K562 (cell line): ENCODE measurements at regions not wholly inside any gene's neighbourhood (a gene's known extent, or its start where the extent isn't known, plus 50 kb on each side); places are given as distances from the start of the nearest gene placed in this dataset.

Experiments
- ATAC-seq: fragments of 200-7000 bp; cut with Tn5 transposase; 3 replicates; pipeline ENCODE4 v1.9.1; 2020; ENCODE audit warnings: moderate library complexity
- BruUV-seq: library from RNA; stranded (reverse); fragments of 400-500 nt; replicated peaks from 2 replicates; lab custom pipeline; 2021; lab: Mats Ljungman, UMichigan
- CTCF ChIA-PET: fragments of 300-600 bp; formaldehyde crosslinking; extraction: SDS; loops from one replicate; lab custom pipeline; 2021; ENCODE audit warnings: low intra/inter-chr PET ratio; lab: Yijun Ruan, JAX
- POLR2A ChIA-PET: fragments of 300-600, 350-650 bp; sonication (Branson Sonifier 250); formaldehyde crosslinking; extraction: SDS; loops from one replicate; lab custom pipeline; 2021; ENCODE audit warnings: antibody characterized with exemption, inconsistent platforms; lab: Yijun Ruan, JAX
- DNase-seq, 4 experiments: peaks; one replicate each; pipeline versions ENCODE4 v3.0.0 to v3.0.0-alpha.2; 2011 to 2018; ENCODE audit warnings: low spot score in 3 of 4, mixed read lengths in 3 of 4; ENCODE audit errors: extremely low read depth in 1 of 4
- FAIRE-seq: peaks from 2 replicates; lab custom pipeline; 2011; peaks lifted over from hg19 to GRCh38; lab: Jason Lieb, UNC
- H2AFZ ChIP-seq: 2 replicates; pipeline ENCODE4 v1.6.0; 2011; ENCODE audit warnings: low read depth, low read length, control low read depth, inconsistent platforms
- H3K27ac ChIP-seq: fragments of 200-600 bp; 3 replicates; pipeline ENCODE4 v1.8.0; 2011; ENCODE audit warnings: low read depth, mild to moderate bottlenecking, control low read depth, inconsistent platforms, low read length, moderate library complexity, mixed read lengths; ENCODE audit errors: extremely low read depth
- H3K27me3 ChIP-seq, 2 experiments: fragments of 300-600 bp in 1 of 2; 2 replicates in 1 of 2; 3 replicates in 1 of 2; pipeline versions ENCODE4 v1.6.0 to v1.8.0; 2011; ENCODE audit warnings: inconsistent platforms in 2 of 2, low read length in 2 of 2, mild to moderate bottlenecking in 1 of 2, mixed read lengths in 1 of 2, moderate library complexity in 1 of 2; ENCODE audit not compliant: control insufficient read depth in 2 of 2, insufficient read depth in 2 of 2
- H3K36me3 ChIP-seq: fragments of 300-600 bp; 3 replicates; pipeline ENCODE4 v1.8.0; 2011; ENCODE audit warnings: mild to moderate bottlenecking, low read length, inconsistent platforms; ENCODE audit not compliant: control insufficient read depth, insufficient read depth
- H3K4me1 ChIP-seq, 2 experiments: fragments of 200-600 bp in 1 of 2; replicated peaks in 1 of 2; 2 replicates in 1 of 2; 3 replicates in 1 of 2; pipeline versions ENCODE4 v1.5.1 to v1.8.0; 2011; ENCODE audit warnings: inconsistent platforms in 2 of 2, low read length in 2 of 2, mild to moderate bottlenecking in 1 of 2, mixed read lengths in 1 of 2, moderate library complexity in 1 of 2; ENCODE audit not compliant: control insufficient read depth in 2 of 2, insufficient read depth in 2 of 2
- H3K4me2 ChIP-seq: 2 replicates; pipeline ENCODE4 v1.6.1; 2011; ENCODE audit warnings: low read length, control low read depth, inconsistent platforms, mixed read lengths; ENCODE audit not compliant: insufficient read depth
- H3K4me3 ChIP-seq: fragments of 200-600 bp; sonication (generic), shearing (Covaris generic); 2 replicates; pipeline ENCODE4 v1.5.1; 2016; ENCODE audit warnings: control low read depth, inconsistent platforms
- H3K79me2 ChIP-seq: fragments of 200-600 bp; 3 replicates; pipeline ENCODE4 v1.8.0; 2011; ENCODE audit warnings: low read length, inconsistent platforms; ENCODE audit not compliant: control insufficient read depth, insufficient read depth
- H3K9ac ChIP-seq, 2 experiments: 2 replicates each; pipeline versions ENCODE4 v1.6.0 to v1.6.1; 2011; ENCODE audit warnings: low read depth in 2 of 2, low read length in 2 of 2, control low read depth in 1 of 2, inconsistent platforms in 1 of 2, mild to moderate bottlenecking in 1 of 2, mixed read lengths in 1 of 2; ENCODE audit not compliant: insufficient read depth in 1 of 2
- H3K9me1 ChIP-seq: one replicate; pipeline ENCODE4 v1.6.0; 2011; ENCODE audit warnings: inconsistent platforms, mild to moderate bottlenecking, low read length, moderate library complexity; ENCODE audit not compliant: control insufficient read depth, insufficient read depth
- H3K9me3 ChIP-seq: replicated peaks from 2 replicates; pipeline ENCODE4 v1.5.1; 2011; ENCODE audit warnings: low read depth, low read length, inconsistent platforms; ENCODE audit not compliant: control insufficient read depth, insufficient read depth
- H4K20me1 ChIP-seq: replicated peaks from 2 replicates; pipeline ENCODE4 v1.6.1; 2011; ENCODE audit warnings: low read length, inconsistent platforms, mixed read lengths; ENCODE audit not compliant: control insufficient read depth, insufficient read depth
- CREB1 ChIP-seq, 2 experiments: sonication (generic) in 1 of 2; formaldehyde crosslinking in 1 of 2; IDR thresholded peaks; 2 replicates each; pipeline versions ENCODE4 v1.6.1 to v1.8.0; 2012 to 2022; ENCODE audit warnings: inconsistent platforms in 1 of 2, mild to moderate bottlenecking in 1 of 2, missing genetic modification reagents in 1 of 2, moderate library complexity in 1 of 2
- MAFG ChIP-seq: fragments of 450-650 bp; conservative IDR thresholded peaks from 2 replicates; pipeline ENCODE4 v1.6.1; 2016; ENCODE audit warnings: missing genetic modification characterization, missing compliant biosample characterization
- RBM39 ChIP-seq: fragments of 200-400 bp; formaldehyde crosslinking; optimal IDR thresholded peaks from 2 replicates; pipeline ENCODE3; 2018; ENCODE audit warnings: low read depth, low read length
- ZBTB7A ChIP-seq: IDR thresholded peaks from 2 replicates; pipeline ENCODE4 v1.6.1; 2011; ENCODE audit warnings: low read depth, mild to moderate bottlenecking, low read length, moderate library complexity, borderline replicate concordance; ENCODE audit not compliant: control insufficient read depth
- ZFPM2 ChIP-seq: fragments of 250-450 bp; sonication (Bioruptor Pico); IDR thresholded peaks from 2 replicates; pipeline ENCODE4 v1.5.1; 2022; ENCODE audit warnings: mild to moderate bottlenecking
- ZNF134 ChIP-seq: fragments of 250-450 bp; sonication (Bioruptor Pico); conservative IDR thresholded peaks from 2 replicates; pipeline ENCODE4 v1.4.0; 2020
- WGBS: fragments of 100-300 bp; shearing (Covaris generic); methylation state at CpG from one replicate; pipeline ENCODE4 v1.1.6; 2016; ENCODE audit warnings: low coverage, mixed read lengths; ENCODE audit not compliant: insufficient coverage; ENCODE audit errors: missing lambda C conversion rate; 5-methylcytosine and 5-hydroxymethylcytosine counted together
- in situ Hi-C: fragments of 300-500 bp; cut with MboI; formaldehyde crosslinking; loops from 4 replicates; pipeline ENCODE4 v1.15.0; 2018; ENCODE audit warnings: inconsistent platforms, mixed read lengths
- intact Hi-C: fragments of 100-400 bp; cut with micrococcal nuclease; formaldehyde crosslinking; loops from 2 replicates; pipeline ENCODE4 v1.14.2; 2022
- TF ChIP-seq, protein P1 (sequence below): IDR thresholded peaks from 2 replicates; pipeline ENCODE4 v1.6.1; 2011; ENCODE audit not compliant: insufficient read length; ENCODE audit errors: extremely low read depth

GRCh38 chr12:13350946-13351345 lies 154.4 kb downstream of the EMP1 start:
- WGBS = 0% methylated on average over 2 of the region's 2 CpGs
- Histone ChIP-seq H3K9me3 (no peaks in the 10 kb centered on the region), H3K4me1 (no peaks in the 10 kb centered on the region), H4K20me1 (no peaks in the 10 kb centered on the region), H3K9me1 (no peaks in the 10 kb centered on the region), H3K27me3 (no peaks in the 10 kb centered on the region), H3K9ac (no peak overlapping the region), H3K79me2 (no peaks in the 10 kb centered on the region), H3K4me3 (no peak overlapping the region), H2AFZ (no peak overlapping the region), H3K36me3 (no peaks in the 10 kb centered on the region), H3K4me2 (no peak overlapping the region), H3K27ac (no peak overlapping the region)
- FAIRE-seq (no peak), ATAC-seq (no peak), DNase-seq (no peak)
- in situ Hi-C loops (no loop called here), intact Hi-C loops (no loop called here)
- ChIA-PET POLR2A (interaction anchor here (0.6 kb wide), 1 partner anchor 154 kb away, joined by 3 read pairs; no protein-coding TSS in a partner anchor), CTCF (no interaction called here)
- TF ChIP-seq ZNF134 (no peak), ZBTB7A (no peak), ZFPM2 (CRISPR knock-in tag) (no peak), RBM39 (no peak), CREB1 (IDR thresholded peaks at IDR 0.05) (no peak), CREB1 (CRISPR knock-in tag; IDR thresholded peaks at IDR 0.05) (no peak)
- no TSS peak for BruUV-seq

DNA sequence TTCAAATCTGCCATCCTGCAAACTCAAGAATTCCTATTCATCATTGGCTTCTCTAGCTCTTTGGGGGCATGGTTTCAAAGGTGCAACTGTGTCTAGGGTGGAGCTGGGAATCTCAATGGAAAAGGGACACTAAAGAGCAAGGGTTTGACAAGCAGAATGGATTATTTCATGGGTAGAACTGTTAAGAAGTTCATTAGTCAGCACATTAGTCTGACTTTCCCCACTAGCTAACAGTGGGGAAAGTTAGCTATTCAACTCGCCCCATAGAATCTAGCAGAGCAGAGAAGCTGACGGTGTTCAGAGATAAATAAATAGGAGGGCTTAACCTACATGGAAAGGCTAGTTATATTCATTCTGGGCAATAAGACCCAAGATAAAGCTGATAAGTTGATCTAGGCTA lies 153.9 kb downstream of the EMP1 start:
- no peak overlapping the region for H3K4me2 ChIP-seq

More for the DNA sequence above, 153.9 kb downstream of the EMP1 start:
- no peaks in the 10 kb centered on the region for H3K9me1 ChIP-seq
- no peak overlapping the region for H3K9ac ChIP-seq
- TF ChIP-seq, protein P1, sequence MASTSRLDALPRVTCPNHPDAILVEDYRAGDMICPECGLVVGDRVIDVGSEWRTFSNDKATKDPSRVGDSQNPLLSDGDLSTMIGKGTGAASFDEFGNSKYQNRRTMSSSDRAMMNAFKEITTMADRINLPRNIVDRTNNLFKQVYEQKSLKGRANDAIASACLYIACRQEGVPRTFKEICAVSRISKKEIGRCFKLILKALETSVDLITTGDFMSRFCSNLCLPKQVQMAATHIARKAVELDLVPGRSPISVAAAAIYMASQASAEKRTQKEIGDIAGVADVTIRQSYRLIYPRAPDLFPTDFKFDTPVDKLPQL = no peak
- TF ChIP-seq MAFG (tag) = peak; percentile 30
- no peaks in the 10 kb centered on the region for H3K27me3 ChIP-seq
- ATAC-seq (no peak), FAIRE-seq (no peak), DNase-seq (no peak)
- no peak overlapping the region for H3K4me3 ChIP-seq
- intact Hi-C loops (no loop called here), in situ Hi-C loops (no loop called here)
- ChIA-PET POLR2A (interaction anchor here (0.6 kb wide), 1 partner anchor 155 kb away, joined by 3 read pairs; no protein-coding TSS in a partner anchor), CTCF (no interaction called here)
- no peaks in the 10 kb centered on the region for H3K4me1 ChIP-seq
- H4K20me1 ChIP-seq = no peaks in the 10 kb centered on the region
- 0% methylated on average over 2 of the region's 2 CpGs for WGBS
- no peaks in the 10 kb centered on the region for H3K36me3 ChIP-seq
- BruUV-seq = no TSS peak
- H3K27ac ChIP-seq = no peak overlapping the region
- H3K9me3 ChIP-seq = no peaks in the 10 kb centered on the region
- H2AFZ ChIP-seq = no peak overlapping the region
- H3K79me2 ChIP-seq = no peaks in the 10 kb centered on the region
